Neural cell (in vitro differentiated cells): ENCODE measurements at regions not wholly inside any gene's neighbourhood (a gene's known extent, or its start where the extent isn't known, plus 50 kb on each side); places are given as distances from the start of the nearest gene placed in this dataset.

ENCODE experiments used
- H2AFZ ChIP-seq: fragments of 200-600, 300-800 bp; sonication (generic), shearing (Covaris generic); 2 replicates; pipeline ENCODE4 v1.6.0; 2014; ENCODE audit warnings: low read depth, mild to moderate bottlenecking, antibody characterized with exemption, low read length, moderate library complexity
- H3F3A ChIP-seq: fragments of 200-600 bp; shearing (Covaris generic); 2 replicates; pipeline ENCODE4 v1.6.1; 2016; ENCODE audit warnings: mild to moderate bottlenecking, moderate library complexity, mixed read lengths, antibody characterized with exemption, low read length; ENCODE audit not compliant: insufficient read depth, poor library complexity, severe bottlenecking
- H3K27ac ChIP-seq: fragments of 200-600, 300-800 bp; sonication (generic), shearing (Covaris generic); 2 replicates; pipeline ENCODE4 v1.5.1; 2014; ENCODE audit warnings: mild to moderate bottlenecking, low read length, moderate library complexity
- H3K27me3 ChIP-seq: fragments of 300-800, 200-600 bp; sonication (generic), shearing (Covaris generic); 2 replicates; pipeline ENCODE4 v1.6.0; 2014; ENCODE audit warnings: mild to moderate bottlenecking, low read depth, low read length, moderate library complexity; ENCODE audit not compliant: insufficient read depth
- H3K36me3 ChIP-seq: fragments of 300-800, 200-600 bp; sonication (generic), shearing (Covaris generic); 2 replicates; pipeline ENCODE4 v1.5.1; 2014; ENCODE audit warnings: mild to moderate bottlenecking, antibody characterized with exemption, low read length, moderate library complexity; ENCODE audit not compliant: insufficient read depth
- H3K4me2 ChIP-seq: fragments of 300-800, 200-600 bp; sonication (generic), shearing (Covaris generic); 2 replicates; pipeline ENCODE4 v1.6.0; 2014; ENCODE audit warnings: mild to moderate bottlenecking, low read length
- H3K4me3 ChIP-seq: fragments of 300-800, 200-600 bp; sonication (generic), shearing (Covaris generic); 2 replicates; pipeline ENCODE4 v1.5.1; 2014; ENCODE audit warnings: mild to moderate bottlenecking, low read length, moderate library complexity
- H3K79me2 ChIP-seq: fragments of 200-600 bp; shearing (Covaris generic); replicated peaks from 2 replicates; pipeline ENCODE4 v1.6.0; 2014; ENCODE audit warnings: mild to moderate bottlenecking, low read length, moderate library complexity; ENCODE audit not compliant: insufficient read depth
- H3K9ac ChIP-seq: fragments of 300-800, 200-600 bp; sonication (generic), shearing (Covaris generic); 2 replicates; pipeline ENCODE4 v1.6.1; 2016; ENCODE audit warnings: mild to moderate bottlenecking, low read length, mixed read lengths
- H3K9me2 ChIP-seq: fragments of 200-600 bp; shearing (Covaris generic); 2 replicates; pipeline ENCODE4 v1.6.1; 2016; ENCODE audit warnings: mild to moderate bottlenecking, low read length, mixed read lengths; ENCODE audit not compliant: insufficient read depth
- H3K9me3 ChIP-seq: fragments of 200-600, 300-800 bp; sonication (generic), shearing (Covaris generic); 2 replicates; pipeline ENCODE4 v1.6.1; 2016; ENCODE audit warnings: mild to moderate bottlenecking, mixed run types, low read length, moderate library complexity, mixed read lengths
- H4K20me1 ChIP-seq: fragments of 200-600 bp; shearing (Covaris generic); 2 replicates; pipeline ENCODE4 v1.6.1; 2016; ENCODE audit warnings: mild to moderate bottlenecking, mixed run types; ENCODE audit not compliant: insufficient read depth
- EP300 ChIP-seq: fragments of 450-650 bp; conservative IDR thresholded peaks from 2 replicates; pipeline ENCODE4 v1.6.1; 2014; ENCODE audit warnings: antibody characterized with exemption, mild to moderate bottlenecking, moderate library complexity; ENCODE audit not compliant: poor library complexity, severe bottlenecking
- EZH2 ChIP-seq: fragments of 200-600, 300-800 bp; shearing (Covaris generic), sonication (generic); IDR thresholded peaks from 2 replicates; pipeline ENCODE4 v1.6.1; 2014; ENCODE audit warnings: antibody characterized with exemption, low read length, borderline replicate concordance, mild to moderate bottlenecking; ENCODE audit not compliant: insufficient read depth, poor library complexity, severe bottlenecking
- MXI1 ChIP-seq: fragments of 450-650 bp; conservative IDR thresholded peaks from 2 replicates; pipeline ENCODE4 v1.6.1; 2014; ENCODE audit warnings: antibody characterized with exemption, mild to moderate bottlenecking; ENCODE audit not compliant: poor library complexity, severe bottlenecking
- POLR2AphosphoS5 ChIP-seq: IDR thresholded peaks from 2 replicates; pipeline ENCODE4 v1.6.1; 2012
- RAD21 ChIP-seq: fragments of 450-650 bp; conservative IDR thresholded peaks from 2 replicates; pipeline ENCODE4 v1.6.1; 2014; ENCODE audit warnings: antibody characterized with exemption, mild to moderate bottlenecking, moderate library complexity
- SMC3 ChIP-seq: fragments of 450-650 bp; conservative IDR thresholded peaks from 2 replicates; pipeline ENCODE4 v1.6.1; 2014; ENCODE audit warnings: antibody characterized with exemption, mild to moderate bottlenecking, moderate library complexity; ENCODE audit not compliant: poor library complexity
- TAF1 ChIP-seq: IDR thresholded peaks from 2 replicates; pipeline ENCODE4 v1.6.1; 2012; ENCODE audit warnings: low read depth
- TF ChIP-seq, protein P1 (sequence below): fragments of 450-650 bp; IDR thresholded peaks from 2 replicates; pipeline ENCODE4 v1.5.1; 2014; ENCODE audit warnings: antibody characterized with exemption, mild to moderate bottlenecking, moderate library complexity; ENCODE audit not compliant: poor library complexity, severe bottlenecking
- TF ChIP-seq, protein P2 (sequence below): IDR thresholded peaks from 2 replicates; pipeline ENCODE4 v1.6.1; 2012; ENCODE audit warnings: borderline replicate concordance

DNA sequence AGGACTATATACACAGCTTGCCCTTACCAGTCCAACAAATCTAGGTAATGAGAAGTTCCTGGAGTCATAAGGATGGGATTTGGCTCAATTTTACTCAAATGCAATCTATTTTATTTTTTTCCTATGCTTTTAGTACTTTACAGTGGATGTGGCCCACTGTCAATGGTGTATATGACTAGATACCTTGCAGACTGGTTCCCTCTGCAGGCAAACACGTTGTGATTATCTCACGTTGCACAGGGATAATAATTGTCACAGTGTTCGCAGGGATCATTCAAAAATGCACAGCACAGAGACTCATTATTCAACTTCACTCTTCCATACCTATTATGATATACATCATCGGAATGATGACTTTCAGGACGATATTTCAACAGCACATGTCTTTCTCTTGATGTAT, 359.7 kb downstream of the MBD2 start:
- Histone ChIP-seq H3K36me3 (no peaks in the 10 kb centered on the region), H3K27me3 (no peaks in the 10 kb centered on the region), H4K20me1 (no peaks in the 10 kb centered on the region), H3K9me3 (no peaks in the 10 kb centered on the region), H3K9ac (no peak overlapping the region), H3K9me2 (no peaks in the 10 kb centered on the region), H3K27ac (no peak overlapping the region), H2AFZ (no peak overlapping the region), H3K4me3 (no peak overlapping the region), H3F3A (no peaks in the 10 kb centered on the region), H3K4me2 (peak overlapping the region; percentile 6), H3K79me2 (no peaks in the 10 kb centered on the region)
- TF ChIP-seq RAD21 (peak; percentile 74), EP300 (peak; percentile 46), SMC3 (peak; percentile 63), MXI1 (no peak), TAF1 (no peak), POLR2AphosphoS5 (peak; percentile 35), EZH2 (no peak)
- TF ChIP-seq, protein P1, sequence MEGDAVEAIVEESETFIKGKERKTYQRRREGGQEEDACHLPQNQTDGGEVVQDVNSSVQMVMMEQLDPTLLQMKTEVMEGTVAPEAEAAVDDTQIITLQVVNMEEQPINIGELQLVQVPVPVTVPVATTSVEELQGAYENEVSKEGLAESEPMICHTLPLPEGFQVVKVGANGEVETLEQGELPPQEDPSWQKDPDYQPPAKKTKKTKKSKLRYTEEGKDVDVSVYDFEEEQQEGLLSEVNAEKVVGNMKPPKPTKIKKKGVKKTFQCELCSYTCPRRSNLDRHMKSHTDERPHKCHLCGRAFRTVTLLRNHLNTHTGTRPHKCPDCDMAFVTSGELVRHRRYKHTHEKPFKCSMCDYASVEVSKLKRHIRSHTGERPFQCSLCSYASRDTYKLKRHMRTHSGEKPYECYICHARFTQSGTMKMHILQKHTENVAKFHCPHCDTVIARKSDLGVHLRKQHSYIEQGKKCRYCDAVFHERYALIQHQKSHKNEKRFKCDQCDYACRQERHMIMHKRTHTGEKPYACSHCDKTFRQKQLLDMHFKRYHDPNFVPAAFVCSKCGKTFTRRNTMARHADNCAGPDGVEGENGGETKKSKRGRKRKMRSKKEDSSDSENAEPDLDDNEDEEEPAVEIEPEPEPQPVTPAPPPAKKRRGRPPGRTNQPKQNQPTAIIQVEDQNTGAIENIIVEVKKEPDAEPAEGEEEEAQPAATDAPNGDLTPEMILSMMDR = peak; percentile 70
- TF ChIP-seq, protein P2, sequence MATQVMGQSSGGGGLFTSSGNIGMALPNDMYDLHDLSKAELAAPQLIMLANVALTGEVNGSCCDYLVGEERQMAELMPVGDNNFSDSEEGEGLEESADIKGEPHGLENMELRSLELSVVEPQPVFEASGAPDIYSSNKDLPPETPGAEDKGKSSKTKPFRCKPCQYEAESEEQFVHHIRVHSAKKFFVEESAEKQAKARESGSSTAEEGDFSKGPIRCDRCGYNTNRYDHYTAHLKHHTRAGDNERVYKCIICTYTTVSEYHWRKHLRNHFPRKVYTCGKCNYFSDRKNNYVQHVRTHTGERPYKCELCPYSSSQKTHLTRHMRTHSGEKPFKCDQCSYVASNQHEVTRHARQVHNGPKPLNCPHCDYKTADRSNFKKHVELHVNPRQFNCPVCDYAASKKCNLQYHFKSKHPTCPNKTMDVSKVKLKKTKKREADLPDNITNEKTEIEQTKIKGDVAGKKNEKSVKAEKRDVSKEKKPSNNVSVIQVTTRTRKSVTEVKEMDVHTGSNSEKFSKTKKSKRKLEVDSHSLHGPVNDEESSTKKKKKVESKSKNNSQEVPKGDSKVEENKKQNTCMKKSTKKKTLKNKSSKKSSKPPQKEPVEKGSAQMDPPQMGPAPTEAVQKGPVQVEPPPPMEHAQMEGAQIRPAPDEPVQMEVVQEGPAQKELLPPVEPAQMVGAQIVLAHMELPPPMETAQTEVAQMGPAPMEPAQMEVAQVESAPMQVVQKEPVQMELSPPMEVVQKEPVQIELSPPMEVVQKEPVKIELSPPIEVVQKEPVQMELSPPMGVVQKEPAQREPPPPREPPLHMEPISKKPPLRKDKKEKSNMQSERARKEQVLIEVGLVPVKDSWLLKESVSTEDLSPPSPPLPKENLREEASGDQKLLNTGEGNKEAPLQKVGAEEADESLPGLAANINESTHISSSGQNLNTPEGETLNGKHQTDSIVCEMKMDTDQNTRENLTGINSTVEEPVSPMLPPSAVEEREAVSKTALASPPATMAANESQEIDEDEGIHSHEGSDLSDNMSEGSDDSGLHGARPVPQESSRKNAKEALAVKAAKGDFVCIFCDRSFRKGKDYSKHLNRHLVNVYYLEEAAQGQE = no peak

DNA sequence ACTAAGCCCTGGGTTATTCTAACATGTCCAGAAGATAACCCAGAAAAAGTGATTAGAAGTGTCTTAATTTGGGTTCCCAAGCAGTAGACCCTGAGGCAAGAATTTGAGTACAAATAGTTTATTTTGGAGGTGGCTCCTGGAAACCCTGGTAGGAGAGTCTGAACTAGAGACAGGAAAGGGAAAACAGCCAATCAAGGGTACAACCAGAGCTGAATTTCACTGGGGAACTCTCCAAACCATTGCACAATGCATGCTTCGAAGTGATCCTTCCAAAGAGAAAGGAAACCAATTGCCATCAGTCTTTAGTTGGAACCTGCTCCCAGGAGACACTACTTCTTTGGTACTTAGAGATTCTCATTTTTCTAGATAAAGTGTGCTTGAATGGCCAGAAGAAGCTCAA, 361.5 kb downstream of the MBD2 start:
- H4K20me1 ChIP-seq = no peaks in the 10 kb centered on the region
- no peak overlapping the region for H3K27ac ChIP-seq
- no peaks in the 10 kb centered on the region for H3K27me3 ChIP-seq
- H3F3A ChIP-seq = no peaks in the 10 kb centered on the region
- H3K9me2 ChIP-seq = no peaks in the 10 kb centered on the region
- H2AFZ ChIP-seq = no peak overlapping the region
- H3K9ac ChIP-seq = no peak overlapping the region
- TF ChIP-seq SMC3 = no peak
- TF ChIP-seq TAF1 = no peak
- TF ChIP-seq MXI1 = no peak
- no peak for TF ChIP-seq EP300
- no peak for TF ChIP-seq EZH2
- TF ChIP-seq, protein P2 = no peak
- no peak for TF ChIP-seq POLR2AphosphoS5
- no peak for TF ChIP-seq RAD21
- TF ChIP-seq, protein P1 = no peak
- no peak overlapping the region for H3K4me2 ChIP-seq
- no peaks in the 10 kb centered on the region for H3K79me2 ChIP-seq
- H3K4me3 ChIP-seq = no peak overlapping the region
- H3K9me3 ChIP-seq = no peaks in the 10 kb centered on the region
- H3K36me3 ChIP-seq = no peaks in the 10 kb centered on the region
